Type B pancreatic cell (in vitro differentiated cells): ENCODE measurements at regions not wholly inside any gene's neighbourhood (a gene's known extent, or its start where the extent isn't known, plus 50 kb on each side); places are given as distances from the start of the nearest gene placed in this dataset.

Experiments
- DNase-seq: peaks from one replicate; pipeline ENCODE4 v3.0.0; 2021; ENCODE audit warnings: mixed read lengths; ENCODE audit not compliant: unreplicated experiment; ENCODE audit errors: extremely low spot score
- H3K27ac Mint-ChIP-seq: 2 replicates; pipeline ENCODE4 v1.8.0; 2021; ENCODE audit warnings: mild to moderate bottlenecking, mixed read lengths
- H3K27me3 Mint-ChIP-seq: 2 replicates; pipeline ENCODE4 v1.8.0; 2021; ENCODE audit warnings: mixed read lengths
- H3K36me3 Mint-ChIP-seq: 2 replicates; pipeline ENCODE4 v1.8.0; 2021; ENCODE audit warnings: mixed read lengths
- H3K4me1 Mint-ChIP-seq: one replicate; pipeline ENCODE4 v1.8.0; 2021; ENCODE audit warnings: mixed read lengths; ENCODE audit not compliant: unreplicated experiment
- H3K4me3 Mint-ChIP-seq: 2 replicates; pipeline ENCODE4 v1.8.0; 2021; ENCODE audit warnings: mild to moderate bottlenecking, mixed read lengths
- H3K9me3 Mint-ChIP-seq: 2 replicates; pipeline ENCODE4 v1.8.0; 2021; ENCODE audit warnings: mixed read lengths
- CTCF ChIP-seq: fragments of 200-600 bp; sonication (generic); conservative IDR thresholded peaks from 2 replicates; pipeline ENCODE4 v1.5.0; 2021; ENCODE audit warnings: antibody characterized with exemption, mild to moderate bottlenecking

GRCh38 chr10:111231779-111232178 is 154.9 kb downstream of the ADRA2A start:
- H3K27me3 Mint-ChIP-seq, result peaks cover 26% of the 10 kb centered on the region

GRCh38 chr10:111233439-111233838 is 156.6 kb downstream of the ADRA2A start:
- H3K27me3 Mint-ChIP-seq, result peaks cover 26% of the 10 kb centered on the region
- H3K27ac Mint-ChIP-seq, result no peak overlapping the region
- H3K4me3 Mint-ChIP-seq, result no peak overlapping the region
- DNase-seq, result no peak
- peaks cover 2% of the 10 kb centered on the region for H3K9me3 Mint-ChIP-seq
- TF ChIP-seq CTCF, result no peak
- no peaks in the 10 kb centered on the region for H3K4me1 Mint-ChIP-seq
- H3K36me3 Mint-ChIP-seq, result no peaks in the 10 kb centered on the region

More at GRCh38 chr10:111231779-111232178, 154.9 kb downstream of the ADRA2A start:
- H3K27ac Mint-ChIP-seq, result no peak overlapping the region
- TF ChIP-seq CTCF, result no peak
- H3K4me3 Mint-ChIP-seq, result no peak overlapping the region
- no peaks in the 10 kb centered on the region for H3K36me3 Mint-ChIP-seq
- no peaks in the 10 kb centered on the region for H3K4me1 Mint-ChIP-seq
- peaks cover 7% of the 10 kb centered on the region for H3K9me3 Mint-ChIP-seq
- DNase-seq, result no peak

GRCh38 chr10:111234234-111234913 is 157.5 kb downstream of the ADRA2A start:
- Mint-ChIP-seq H3K4me3 (no peak overlapping the region), H3K36me3 (no peaks in the 10 kb centered on the region), H3K27me3 (peaks cover 26% of the 10 kb centered on the region), H3K9me3 (no peaks in the 10 kb centered on the region), H3K4me1 (no peaks in the 10 kb centered on the region), H3K27ac (no peak overlapping the region)
- DNase-seq, result no peak
- TF ChIP-seq CTCF, result no peak

GRCh38 chr10:111234914-111235302 is 158.1 kb downstream of the ADRA2A start:
- no peak for DNase-seq
- no peaks in the 10 kb centered on the region for H3K9me3 Mint-ChIP-seq
- no peak for TF ChIP-seq CTCF
- H3K36me3 Mint-ChIP-seq, result no peaks in the 10 kb centered on the region
- no peak overlapping the region for H3K4me3 Mint-ChIP-seq
- H3K4me1 Mint-ChIP-seq, result no peaks in the 10 kb centered on the region
- no peak overlapping the region for H3K27ac Mint-ChIP-seq
- H3K27me3 Mint-ChIP-seq, result peaks cover 26% of the 10 kb centered on the region

GRCh38 chr10:111240348-111240747 is 163.5 kb downstream of the ADRA2A start:
- H3K4me1 Mint-ChIP-seq, result no peaks in the 10 kb centered on the region
- no peak overlapping the region for H3K4me3 Mint-ChIP-seq
- no peak overlapping the region for H3K27ac Mint-ChIP-seq
- no peak for TF ChIP-seq CTCF
- H3K27me3 Mint-ChIP-seq, result no peaks in the 10 kb centered on the region
- no peaks in the 10 kb centered on the region for H3K36me3 Mint-ChIP-seq
- no peaks in the 10 kb centered on the region for H3K9me3 Mint-ChIP-seq
- no peak for DNase-seq

GRCh38 chr10:111243126-111243525 is 166.3 kb downstream of the ADRA2A start:
- H3K4me1 Mint-ChIP-seq, result no peaks in the 10 kb centered on the region
- H3K27ac Mint-ChIP-seq, result no peak overlapping the region
- no peaks in the 10 kb centered on the region for H3K36me3 Mint-ChIP-seq
- H3K27me3 Mint-ChIP-seq, result no peaks in the 10 kb centered on the region
- no peaks in the 10 kb centered on the region for H3K9me3 Mint-ChIP-seq
- no peak overlapping the region for H3K4me3 Mint-ChIP-seq
- no peak for TF ChIP-seq CTCF
- DNase-seq, result no peak
